Ovary (tissue), 3 donors: ENCODE measurements at regions not wholly inside any gene's neighbourhood (a gene's known extent, or its start where the extent isn't known, plus 50 kb on each side); places are given as distances from the start of the nearest gene placed in this dataset.

Experiments
- EP300 ChIP-seq: sonication (generic); formaldehyde crosslinking; IDR thresholded peaks from one replicate; pipeline ENCODE4 v1.6.1; 2017; ENCODE audit warnings: antibody characterized with exemption
- POLR2A ChIP-seq: fragments of 450-650 bp; IDR thresholded peaks from one replicate; pipeline ENCODE4 v1.6.1; 2017; ENCODE audit warnings: antibody characterized with exemption, mild to moderate bottlenecking, moderate library complexity
- TF ChIP-seq, protein P1 (sequence below), 3 donors: fragments of 450-650 bp in 2 of 3; fragments of 200-600 bp in 1 of 3; IDR thresholded peaks; one replicate each; pipeline versions ENCODE4 v1.5.1 to v1.8.0; 2016 to 2022; ENCODE audit warnings: antibody characterized with exemption in 3 of 3, mild to moderate bottlenecking in 1 of 3
- donor health status: DM: no; HTN: no; CAD: no.

- TF ChIP-seq, protein P1, sequence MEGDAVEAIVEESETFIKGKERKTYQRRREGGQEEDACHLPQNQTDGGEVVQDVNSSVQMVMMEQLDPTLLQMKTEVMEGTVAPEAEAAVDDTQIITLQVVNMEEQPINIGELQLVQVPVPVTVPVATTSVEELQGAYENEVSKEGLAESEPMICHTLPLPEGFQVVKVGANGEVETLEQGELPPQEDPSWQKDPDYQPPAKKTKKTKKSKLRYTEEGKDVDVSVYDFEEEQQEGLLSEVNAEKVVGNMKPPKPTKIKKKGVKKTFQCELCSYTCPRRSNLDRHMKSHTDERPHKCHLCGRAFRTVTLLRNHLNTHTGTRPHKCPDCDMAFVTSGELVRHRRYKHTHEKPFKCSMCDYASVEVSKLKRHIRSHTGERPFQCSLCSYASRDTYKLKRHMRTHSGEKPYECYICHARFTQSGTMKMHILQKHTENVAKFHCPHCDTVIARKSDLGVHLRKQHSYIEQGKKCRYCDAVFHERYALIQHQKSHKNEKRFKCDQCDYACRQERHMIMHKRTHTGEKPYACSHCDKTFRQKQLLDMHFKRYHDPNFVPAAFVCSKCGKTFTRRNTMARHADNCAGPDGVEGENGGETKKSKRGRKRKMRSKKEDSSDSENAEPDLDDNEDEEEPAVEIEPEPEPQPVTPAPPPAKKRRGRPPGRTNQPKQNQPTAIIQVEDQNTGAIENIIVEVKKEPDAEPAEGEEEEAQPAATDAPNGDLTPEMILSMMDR (IDR thresholded peaks at IDR 0.05) = no peak
- TF ChIP-seq POLR2A (no peak), EP300 (no peak)
Observed at GRCh38 chr6:168906391-168906790, 347.3 kb downstream of the THBS2 start.
